AG08396 (cell line): ENCODE measurements at regions not wholly inside any gene's neighbourhood (a gene's known extent, or its start where the extent isn't known, plus 50 kb on each side); places are given as distances from the start of the nearest gene placed in this dataset.
A peak's percentile ranks its signal among the peaks of the same experiment; 100 is the strongest.
"Not testable (repeated sequence)": the region's sequence is repeated elsewhere in the genome, so short reads cannot be mapped to it uniquely, and the experiment has no call there.

Experiments
- DNase-seq: peaks from one replicate; pipeline ENCODE4 v3.0.0; 2012; ENCODE audit warnings: low spot score, mixed read lengths

DNA sequence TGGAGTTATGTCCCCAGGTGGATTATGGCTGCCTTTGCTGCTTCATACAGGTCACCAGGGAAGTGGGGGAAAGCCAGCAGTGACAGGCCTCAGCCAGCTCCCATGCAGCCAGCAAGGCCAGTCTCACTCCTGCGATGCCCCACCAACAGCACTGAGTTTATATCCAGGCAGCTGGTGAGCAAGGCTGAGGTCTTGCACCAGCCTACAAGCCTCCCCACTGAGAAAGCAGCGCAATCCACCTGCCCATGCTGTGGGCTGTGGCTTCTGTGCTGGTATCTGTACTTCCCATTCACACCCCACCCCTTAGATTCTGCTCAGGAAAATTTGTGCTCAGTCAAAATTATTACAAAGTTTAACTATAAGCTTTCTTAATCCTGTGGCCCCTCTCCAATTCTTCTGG lies 153.5 kb downstream of the HHIP start:
- no peak for DNase-seq

DNA sequence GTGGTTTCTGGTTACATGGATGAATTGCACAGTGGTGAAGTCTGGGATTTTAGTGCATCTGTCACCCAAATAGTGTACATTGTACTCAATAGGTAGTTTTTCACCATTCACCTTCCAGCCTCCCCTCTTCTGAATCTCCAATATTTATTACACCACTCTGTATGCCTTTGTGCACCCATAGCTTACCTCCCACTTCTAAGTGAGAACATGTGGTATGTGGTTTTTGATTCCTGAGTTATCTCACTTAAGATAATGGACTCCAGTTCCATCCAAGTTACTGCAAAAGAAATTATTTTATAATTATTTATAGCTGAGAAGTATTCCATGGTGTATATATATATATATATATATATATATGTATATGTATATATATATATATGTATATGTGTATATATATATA lies 155.8 kb downstream of the HHIP start:
- no peak for DNase-seq

DNA sequence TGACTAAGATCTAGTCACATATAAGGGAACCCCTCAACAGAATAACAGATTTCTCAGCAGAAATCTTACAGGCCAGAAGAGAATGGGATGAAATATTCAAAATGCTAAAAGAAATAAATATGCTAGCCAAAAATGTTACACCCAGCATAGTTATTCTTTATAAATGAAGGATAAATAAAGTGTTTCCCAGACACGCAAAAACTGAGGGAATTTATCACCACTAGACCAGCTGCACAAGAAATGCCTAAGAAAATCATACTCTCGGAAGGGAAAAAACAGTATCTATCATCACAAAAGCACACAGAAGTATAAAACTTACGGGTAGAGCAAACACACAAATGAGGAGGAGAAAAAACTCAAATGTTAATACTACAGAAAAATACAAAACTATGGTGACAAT lies 162.1 kb downstream of the HHIP start:
- DNase-seq: no peak

DNA sequence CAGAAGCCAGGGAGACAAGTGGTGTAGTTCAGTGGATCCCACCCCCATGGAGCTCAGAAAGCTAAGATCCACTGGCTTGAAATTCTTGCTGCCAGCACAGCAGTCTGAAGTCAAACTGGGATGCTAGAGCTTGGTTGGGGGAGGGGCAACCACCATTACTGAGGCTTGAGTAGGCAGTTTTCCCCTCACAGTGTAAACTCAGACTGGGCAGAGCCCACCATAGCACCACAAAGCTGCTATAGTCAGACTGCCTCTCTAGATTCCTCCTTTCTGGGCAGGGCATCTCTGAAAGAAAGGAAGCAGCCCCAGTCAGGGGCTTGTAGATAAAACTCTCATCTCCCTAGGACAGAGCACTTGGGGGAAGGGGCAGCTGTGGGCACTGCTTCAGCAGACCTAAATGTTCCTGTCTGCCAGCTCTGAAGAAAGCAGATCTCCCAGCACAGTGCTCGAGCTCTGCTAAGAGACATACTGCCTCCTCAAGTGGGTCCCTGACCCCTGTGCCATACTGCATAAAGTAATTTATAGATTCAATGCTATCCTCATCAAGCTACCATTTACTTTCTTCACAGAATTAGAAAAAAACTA lies 163.2 kb downstream of the HHIP start:
- DNase-seq: no peak

DNA sequence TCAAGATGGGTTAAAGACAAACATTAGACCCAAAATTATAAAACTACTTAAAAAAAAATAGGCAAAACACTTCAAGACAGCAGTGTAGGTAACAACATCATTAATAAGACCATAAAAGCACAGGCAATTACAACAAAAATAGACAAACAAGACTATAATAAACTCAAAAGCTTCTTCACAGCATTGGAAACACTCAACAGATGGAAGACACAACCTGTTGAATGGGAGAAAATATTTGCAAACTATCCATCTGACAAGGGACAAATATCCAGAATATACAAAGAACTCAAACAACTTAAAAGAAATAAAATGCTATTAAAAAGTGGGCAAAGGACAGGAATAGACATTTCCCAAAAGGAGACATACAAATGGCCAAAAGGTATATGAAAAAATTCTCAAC lies 170.7 kb downstream of the HHIP start:
- no peak for DNase-seq

DNA sequence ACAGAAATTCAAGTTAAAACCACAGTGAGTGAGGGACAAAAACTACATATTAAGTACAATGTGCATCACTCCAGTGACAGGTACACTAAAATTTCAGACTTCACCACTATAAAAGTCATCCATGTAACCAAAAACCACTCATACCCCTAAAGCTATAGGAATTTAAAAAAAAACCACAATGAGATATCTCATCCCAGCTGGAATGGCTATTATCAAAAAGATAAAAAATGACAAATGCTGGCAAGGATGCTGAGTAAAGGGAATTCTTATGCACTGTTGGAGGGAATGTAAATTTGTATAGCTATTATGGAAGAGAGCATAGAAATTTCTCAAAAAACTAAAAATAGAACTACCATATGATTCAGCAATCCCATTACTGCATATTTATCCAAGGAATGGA lies 171.1 kb downstream of the HHIP start:
- no peak for DNase-seq

DNA sequence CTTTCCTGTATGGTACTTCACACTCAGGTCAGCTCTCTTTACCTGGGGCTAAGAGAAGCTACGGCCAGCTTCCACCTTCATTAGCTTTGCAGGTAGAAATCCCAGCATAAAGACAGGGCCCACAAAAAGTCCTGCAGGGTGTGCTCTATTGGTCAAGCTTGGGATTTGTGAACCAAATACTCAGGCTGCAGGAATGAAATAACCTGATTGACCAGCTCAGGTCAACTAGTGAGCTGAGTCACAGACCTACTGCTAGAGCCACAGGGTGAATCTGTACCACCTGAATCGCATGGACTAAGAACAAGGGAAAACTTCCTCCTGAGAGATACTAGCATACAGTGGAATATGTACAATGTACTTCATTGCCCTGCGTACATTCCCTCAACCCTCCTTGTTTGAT lies 172.2 kb downstream of the HHIP start:
- no peak for DNase-seq

DNA sequence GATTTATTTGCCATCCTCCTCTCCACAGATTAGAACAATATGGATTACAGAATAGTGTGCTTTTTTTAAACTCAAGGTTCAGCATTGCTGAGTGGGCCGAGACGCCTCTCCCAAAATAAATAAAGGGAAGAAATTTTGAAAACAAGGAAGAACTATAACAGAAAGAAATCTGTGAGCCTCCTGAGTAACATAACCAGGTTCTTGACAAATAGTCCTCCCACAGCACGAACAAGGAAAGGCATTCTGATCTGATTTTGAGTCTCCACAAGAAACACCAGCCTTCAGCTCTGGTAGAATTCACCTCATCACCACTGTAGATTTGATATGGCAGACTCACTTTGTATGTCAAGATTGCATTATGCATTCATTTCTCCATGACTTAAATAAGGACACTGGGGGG lies 173.6 kb downstream of the HHIP start:
- DNase-seq: no peak

DNA sequence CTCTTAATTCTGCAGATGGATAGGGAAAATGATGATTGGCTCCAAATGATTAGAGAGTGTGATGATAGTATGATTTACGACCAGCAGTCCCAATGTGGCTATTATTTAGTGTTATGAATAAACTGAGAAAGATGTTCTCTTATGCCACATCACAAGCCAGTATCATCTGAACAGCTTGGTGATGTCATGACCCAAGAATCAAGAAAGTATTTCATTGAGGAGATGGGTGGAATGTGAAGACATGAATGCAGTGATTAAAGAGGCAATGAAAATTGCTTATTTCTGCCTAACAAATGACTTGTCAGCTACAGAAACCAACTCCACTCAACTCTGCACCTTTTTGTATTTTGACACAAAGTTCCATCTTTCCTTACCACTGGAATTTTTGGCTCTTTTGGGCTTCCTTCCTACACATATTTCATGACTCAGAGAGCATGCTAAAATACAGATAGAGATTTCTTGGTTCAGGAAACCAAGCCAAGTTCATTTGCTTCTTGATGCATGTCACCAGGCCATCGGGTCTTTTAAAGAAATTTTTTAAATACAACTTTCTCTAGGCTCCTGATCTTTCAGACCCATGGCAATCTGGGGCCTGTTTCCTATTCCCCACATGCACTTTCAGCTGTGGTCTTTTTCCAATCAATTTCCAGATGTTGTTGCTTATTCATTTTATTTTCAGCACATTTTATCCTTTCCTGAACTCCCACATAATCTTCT lies 174.2 kb downstream of the HHIP start:
- peak; percentile 4 for DNase-seq

DNA sequence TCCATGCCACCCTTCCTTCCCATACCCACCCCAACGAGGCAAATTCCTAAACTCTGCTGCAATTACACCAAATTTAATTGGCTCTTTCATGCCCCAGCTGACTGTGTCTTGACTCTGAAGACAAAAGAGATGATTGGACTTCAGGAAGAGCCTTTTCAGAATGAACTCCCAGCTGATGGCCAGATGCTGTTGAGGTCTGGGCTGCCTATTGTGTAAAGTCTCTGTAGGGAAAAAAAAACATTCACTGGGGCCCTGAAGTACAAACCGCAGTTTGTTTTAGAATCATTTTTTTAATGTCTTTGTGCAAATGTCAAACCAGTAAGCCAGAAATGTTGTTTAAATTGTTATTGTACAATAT lies 174.8 kb downstream of the HHIP start:
- DNase-seq: no peak

DNA sequence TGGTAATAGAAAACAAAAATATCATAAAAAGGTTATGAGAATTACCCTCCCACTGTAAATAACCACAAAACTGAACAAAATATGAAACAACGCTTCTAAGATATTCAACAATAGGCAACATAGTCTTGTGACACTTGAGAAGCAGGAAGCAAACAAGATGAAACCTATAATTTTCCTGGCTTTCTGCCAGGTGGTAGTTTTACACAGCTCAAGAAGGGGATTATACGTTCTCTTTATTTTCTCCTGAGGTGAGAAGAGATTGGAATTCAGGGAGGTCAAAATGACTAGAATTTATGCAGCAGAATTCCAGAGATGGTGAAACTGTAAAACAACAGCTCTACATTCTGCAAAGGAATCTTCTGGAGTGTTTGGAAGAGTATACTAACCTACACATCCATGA lies 186.0 kb downstream of the HHIP start:
- DNase-seq: no peak

DNA sequence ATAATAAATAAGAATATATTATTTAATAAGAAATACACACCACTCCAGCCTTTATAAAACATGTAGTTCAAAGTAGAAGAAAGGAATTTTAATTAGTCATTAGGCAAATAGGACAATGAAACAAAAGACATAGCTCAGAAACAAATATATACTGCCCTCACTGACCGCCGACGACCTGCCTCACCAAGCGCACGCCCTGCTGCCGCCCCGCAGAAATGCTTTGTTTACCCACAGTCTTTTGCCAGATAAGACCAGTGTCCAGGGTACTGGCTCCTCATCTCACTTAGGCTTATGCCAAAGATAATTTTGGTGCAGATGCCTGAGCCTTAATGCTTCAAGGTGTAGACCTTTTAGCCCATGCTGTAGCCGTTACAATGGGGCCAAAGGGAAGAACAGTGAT lies 199.5 kb downstream of the HHIP start:
- no peak for DNase-seq

DNA sequence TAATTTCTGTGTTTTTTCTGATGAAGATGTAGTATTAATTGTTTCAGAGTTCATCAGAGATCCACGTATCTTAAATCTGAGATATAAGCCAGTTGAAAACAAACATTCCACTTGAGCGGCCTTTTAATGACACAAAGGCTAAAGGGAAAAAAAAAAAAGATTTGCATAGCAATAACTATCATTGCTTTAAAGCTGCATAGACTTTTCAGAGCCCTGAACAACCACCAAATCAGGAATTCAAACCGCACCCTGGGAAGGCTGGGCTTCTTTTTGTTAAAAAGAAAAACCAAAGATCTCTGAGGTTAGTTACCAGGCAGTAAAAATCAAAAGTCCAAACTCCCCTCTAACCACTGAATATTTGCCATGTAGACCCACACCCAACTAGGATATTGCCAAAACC lies 206.0 kb downstream of the HHIP start:
- DNase-seq: no peak

DNA sequence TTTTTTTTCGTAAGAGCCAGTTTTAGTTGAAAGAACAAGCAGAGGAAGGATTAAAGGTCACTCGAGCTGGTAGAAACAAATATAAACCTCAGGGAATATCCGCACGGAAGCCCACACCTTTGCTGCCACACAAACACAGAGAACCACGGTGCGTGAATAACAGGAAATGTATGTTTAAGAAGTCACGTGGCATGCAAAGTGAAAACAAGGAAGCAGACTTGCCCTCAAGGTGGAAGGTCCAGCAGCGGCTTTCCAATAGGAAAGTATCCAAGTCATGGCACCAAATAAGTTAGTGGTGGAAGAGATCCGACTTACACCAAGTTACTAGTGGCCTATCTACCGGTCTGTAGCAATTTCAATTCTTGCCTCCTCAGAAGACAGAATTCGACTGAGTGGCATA lies 215.5 kb downstream of the HHIP start:
- no peak for DNase-seq

DNA sequence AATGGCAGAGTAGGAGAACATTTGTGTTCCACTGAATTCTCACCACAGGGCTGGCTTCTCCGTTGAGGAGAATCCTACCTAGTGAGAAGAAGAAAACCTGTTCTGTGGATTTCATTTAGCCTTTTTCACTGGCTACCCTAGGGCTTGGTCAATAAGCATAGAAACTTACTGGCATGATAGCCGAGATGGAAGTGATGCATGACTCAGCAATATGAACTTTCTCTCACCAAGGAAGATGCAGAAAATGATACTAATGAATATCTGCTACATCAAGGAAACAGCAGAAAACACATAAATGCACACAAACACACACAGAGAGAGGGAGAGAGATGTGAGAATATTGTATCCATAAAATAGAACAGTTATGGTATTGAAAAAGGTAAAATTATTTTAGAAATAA lies 216.3 kb downstream of the HHIP start:
- DNase-seq: no peak

DNA sequence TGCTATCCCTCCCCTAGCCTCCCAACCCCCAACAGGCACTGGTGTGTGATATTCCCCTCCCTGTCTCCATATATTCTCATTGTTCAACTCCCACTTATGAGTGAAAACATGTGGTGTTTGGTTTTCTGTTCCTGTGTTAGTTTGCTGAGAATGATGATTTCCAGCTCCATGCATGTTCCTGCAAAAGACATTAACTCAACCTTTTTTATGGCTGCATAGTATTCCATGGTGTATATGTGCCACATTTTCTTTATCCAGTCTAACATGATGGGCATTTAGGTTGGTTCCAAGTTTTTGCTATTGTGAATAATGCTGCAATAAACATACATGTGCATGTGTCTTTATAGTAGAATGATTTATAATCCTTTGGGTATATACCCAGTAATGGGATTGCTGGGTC lies 218.9 kb downstream of the HHIP start:
- not testable (repeated sequence) for DNase-seq

DNA sequence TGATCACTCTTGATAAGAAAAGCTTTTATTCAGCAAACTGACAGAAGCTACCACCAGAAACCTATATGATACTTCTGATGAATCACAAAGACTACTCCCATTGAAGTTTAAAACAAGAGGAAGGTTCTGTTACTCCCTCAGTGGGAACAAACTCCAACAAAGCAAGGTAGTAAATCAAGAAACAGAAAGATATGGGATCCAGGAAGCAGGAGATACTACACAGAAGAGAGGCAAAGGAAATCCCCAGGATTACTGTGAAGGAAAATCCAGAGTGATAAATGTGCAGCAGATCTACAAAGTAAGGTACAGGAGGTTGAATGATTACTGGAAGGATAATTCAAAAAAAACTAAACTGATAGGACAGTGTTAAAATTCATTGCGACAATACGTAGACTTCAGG lies 222.4 kb downstream of the HHIP start:
- no peak for DNase-seq

DNA sequence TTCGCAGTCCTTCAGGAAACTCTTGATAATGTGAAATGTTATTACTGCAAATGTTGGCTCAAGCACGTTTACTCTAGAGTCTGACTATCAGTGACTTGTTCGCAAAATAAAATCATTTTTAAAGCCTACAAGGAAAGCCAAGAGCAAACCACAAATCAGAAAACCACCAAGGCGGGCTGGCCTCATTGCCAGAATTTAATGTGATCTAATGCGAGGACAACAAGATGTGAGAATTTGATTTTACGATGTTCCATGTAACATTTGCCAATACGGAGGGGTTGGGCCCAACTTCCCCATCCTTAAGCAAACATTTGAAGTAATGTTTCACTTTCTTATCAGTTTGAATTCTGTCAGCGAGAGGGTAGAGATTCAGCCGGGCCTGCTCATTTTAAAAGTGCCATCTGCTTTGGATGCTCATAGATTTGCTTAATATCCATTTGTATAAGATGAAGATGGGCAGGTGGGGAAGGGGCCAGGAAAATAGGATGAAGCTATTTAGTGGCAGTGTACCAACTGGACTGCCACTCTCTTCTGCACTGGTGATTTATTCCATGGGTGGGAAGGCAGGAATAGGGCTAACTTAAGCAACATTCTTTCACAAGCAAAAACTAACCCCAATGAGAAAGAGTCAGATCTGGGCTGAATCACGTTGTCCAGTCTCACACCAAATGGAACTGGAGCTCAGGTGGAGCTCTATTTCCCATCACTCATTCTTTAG lies 225.3 kb downstream of the ANAPC10 start:
- no peak for DNase-seq

DNA sequence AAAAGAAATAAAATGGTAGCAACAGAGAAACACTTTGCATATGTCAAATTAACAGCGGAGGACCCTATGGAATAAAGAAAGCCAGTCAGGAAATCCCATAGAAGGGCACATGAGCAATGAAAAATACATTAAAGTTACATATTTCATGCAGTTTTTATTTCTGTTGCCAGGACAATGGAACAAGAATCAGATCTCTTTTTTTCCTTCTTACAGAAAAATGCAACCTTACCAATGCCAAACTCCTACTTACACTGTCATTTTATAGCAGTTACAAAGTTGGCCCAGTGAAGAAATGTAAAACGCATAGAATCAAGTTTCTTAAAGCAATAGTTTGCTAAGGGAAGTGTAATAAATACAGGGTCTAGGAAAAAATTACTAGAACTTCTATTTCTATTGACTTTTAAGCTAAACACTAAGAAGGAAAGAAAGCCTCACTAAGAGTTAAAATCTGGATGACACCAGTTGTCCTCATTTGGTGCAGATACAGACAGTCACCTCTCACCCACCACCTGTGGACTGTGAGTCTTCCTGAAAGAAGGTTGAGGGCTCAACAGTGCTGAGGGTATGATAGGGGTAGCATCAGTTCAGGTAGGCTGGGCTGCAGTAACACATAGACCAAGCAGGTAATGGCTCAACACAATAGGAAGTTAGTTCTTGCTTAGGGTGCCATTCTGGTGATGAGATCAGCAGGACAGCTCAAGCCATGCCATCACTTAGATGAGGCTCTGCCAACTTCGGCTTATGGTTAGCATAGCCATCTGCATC lies 224.6 kb downstream of the ANAPC10 start:
- DNase-seq: no peak

DNA sequence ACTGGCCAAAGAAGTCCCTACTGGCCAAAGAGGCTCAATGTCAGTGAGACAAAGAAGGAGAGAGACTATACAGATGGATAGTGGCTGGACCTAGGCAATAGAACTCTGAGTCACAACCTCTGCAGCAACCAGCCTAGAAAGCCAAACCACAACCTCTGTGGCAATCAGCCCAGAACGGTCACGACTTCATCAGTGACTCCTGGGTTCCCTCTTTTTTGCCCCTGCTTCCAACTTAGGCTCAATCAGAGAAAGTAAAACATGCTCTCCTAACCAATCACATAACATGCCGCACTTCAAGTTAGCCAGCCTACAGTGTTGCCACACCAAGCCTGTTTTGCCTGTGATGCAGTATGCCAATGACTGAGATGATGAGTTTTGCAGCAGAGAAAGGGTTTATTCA lies 203.4 kb downstream of the ANAPC10 start:
- peak; percentile 13 for DNase-seq

DNA sequence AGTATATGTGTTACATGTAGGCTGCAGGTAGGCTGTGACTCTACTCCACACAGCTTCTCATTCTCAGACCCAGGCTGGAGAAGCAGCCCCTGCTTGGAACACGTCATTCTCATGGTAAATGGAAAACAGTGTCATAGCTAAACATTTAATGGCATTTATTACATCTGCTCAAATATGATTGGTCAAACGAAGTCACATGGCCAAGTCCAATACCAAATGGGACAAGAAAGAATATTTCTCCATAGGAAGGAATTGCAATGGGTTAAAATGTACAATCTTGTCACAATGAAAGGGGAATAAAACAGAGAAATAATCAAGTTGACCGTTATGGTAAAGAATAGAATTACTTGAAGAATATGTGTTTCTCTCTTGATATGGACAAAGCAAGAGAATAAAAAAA lies 198.6 kb downstream of the ANAPC10 start:
- no peak for DNase-seq

DNA sequence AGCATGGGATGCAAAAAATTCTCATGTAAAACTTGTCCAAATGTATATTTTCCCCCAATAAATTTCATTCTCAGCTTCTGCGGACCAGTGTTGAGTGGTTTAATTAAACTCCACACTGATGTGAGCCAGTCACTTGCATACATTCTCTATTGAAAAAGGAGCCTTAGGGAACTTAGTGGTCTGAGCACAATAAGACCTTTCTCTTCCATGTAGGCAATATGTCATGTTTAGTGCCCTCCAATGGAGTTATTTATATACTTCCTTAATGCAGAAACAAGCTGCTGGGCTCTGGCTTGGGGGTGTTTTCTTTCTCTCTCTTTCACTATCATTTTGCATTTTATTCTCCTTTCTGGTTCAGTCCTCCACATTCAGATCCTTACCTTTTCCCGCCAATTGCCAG lies 196.9 kb downstream of the ANAPC10 start:
- DNase-seq: no peak

DNA sequence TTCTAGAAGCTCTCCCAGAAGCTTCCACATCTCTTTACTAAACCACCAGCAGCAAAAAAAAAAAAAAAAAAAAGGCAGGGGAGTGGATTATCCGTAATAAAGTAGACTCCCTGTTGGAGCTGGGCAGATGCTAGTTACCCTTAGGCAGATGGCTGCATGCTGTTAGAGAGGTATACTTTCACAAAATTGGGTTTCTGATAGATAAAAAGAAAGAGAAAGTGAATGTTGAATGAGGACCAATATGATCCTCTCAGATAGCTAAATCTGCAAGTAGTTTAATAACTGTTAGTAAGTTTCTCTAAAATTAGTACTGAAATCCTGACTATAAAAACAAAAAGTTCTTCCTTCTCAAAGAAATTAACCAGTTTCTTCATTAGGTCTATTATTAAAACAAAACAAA lies 195.4 kb downstream of the ANAPC10 start:
- DNase-seq: no peak
